Stimulated activated CD4-positive, alpha-beta T cell treated with anti-CD3 and anti-CD28 coated beads, Interleukin-2, amount 100 ng/mL, for 24 hours (primary cell): ENCODE measurements at regions not wholly inside any gene's neighbourhood (a gene's known extent, or its start where the extent isn't known, plus 50 kb on each side); places are given as distances from the start of the nearest gene placed in this dataset.
"Not testable (repeated sequence)": the region's sequence is repeated elsewhere in the genome, so short reads cannot be mapped to it uniquely, and the experiment has no call there.

Experiments
- DNase-seq, 2 donors: peaks; one replicate each; pipeline ENCODE4 v3.0.0-alpha.2; 2020

GRCh38 chrX:19172741-19173140 lies 50.5 kb upstream of the ADGRG2 start:
- no peak for DNase-seq

DNA sequence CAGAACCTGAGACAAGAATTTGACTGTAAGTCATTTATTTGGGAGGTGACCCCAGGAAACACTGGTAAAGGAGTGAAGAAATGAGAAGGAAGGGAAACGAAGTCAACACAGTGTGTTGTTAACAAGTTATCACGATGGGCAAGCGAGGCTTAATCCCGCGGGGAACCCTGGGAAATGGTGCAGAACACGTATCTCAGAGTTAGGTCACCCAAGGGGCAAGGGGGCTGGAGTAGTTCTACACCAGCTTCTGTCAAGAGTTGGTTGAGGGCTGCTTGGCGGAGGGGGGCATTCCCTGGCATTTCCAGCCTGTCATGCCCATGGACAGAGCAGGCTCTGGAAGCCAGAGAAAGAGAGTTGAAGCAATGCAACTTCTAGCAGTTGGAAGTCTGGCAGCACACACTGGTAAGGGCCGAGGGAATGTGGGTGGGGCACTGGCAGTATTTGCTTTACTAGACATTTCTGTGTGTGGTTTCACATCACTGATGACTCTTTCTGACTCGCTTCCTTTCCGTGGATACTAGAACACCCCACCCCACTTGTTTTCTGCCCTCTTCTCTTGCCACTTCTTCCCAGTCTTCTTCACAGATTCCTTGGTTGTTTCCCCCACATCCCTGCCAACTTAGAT lies 52.2 kb upstream of the ADGRG2 start:
- DNase-seq: peak in 1 of 2 donors; percentile 1

DNA sequence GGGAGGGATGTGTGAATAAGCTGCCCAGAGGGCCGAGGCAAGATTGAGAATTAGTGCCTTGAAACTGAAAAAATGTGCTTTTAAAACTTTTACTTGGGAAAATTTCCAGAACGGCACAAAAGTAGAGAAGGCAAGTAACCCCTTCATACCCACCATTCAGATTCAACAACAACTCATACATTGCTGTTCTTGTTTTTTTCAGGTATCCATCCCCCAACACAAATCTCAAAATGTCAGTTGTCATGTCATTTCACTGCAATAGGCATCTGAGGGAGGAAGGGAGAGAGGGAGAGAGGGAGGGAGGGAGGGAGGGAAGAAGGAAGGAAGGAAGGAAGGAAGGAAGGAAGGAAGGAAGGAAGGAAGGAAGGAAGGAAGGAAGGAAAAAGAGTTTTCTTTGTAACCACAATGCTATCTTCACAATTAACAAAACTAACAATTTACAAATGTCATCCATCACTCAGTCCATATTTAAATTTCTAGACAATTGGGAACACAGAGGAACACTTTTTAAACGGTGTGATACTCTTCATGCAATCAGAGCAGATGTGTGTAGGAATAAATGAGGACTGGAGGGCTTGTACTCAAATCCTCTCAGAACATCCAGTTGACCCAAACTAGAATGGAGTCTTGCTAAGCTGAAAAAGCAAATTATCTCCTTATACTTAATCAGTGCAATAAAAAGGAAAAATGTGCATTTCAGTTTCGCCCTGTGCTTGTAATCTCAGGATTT lies 54.8 kb upstream of the ADGRG2 start:
- no peak for DNase-seq

GRCh38 chrX:19177721-19178120 lies 55.5 kb upstream of the ADGRG2 start:
- no peak for DNase-seq

DNA sequence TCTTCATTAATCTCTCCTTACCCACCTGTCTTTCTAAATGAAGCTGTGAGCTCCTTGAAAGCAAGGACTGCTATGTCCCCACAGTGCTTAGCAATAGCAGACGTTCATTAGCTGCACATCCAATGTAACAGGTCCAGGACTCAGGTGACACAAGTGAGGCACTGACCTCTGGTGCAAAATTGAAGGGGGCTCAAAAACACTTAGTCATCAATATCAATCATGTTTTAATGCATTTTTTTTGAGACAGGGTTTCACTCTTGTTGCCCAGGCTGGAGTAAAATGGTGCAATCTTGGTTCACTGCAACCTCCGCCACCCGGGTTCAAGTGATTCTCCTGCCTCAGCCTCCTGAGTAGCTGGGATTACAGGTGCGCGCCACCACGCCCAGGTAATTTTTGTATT lies 56.1 kb upstream of the ADGRG2 start:
- DNase-seq: no peak

DNA sequence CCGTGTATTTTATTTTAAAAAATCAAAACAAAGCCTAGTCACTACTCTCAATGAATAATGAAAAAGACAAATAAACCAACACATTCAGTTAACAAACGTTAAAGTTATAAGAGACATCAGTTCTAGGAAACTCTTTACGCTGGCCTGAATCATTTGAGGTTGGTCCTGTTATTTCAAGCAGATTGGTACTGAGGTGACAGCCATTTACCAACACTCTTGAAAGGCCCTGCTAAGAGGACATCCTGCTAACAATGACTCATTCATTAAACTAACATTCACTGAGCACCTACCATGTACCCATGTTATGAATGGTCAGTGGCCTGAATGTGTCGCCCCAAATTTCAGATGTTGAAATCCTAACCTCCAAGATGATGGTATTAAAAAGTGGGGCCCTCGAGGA lies 57.1 kb upstream of the ADGRG2 start:
- DNase-seq: no peak

DNA sequence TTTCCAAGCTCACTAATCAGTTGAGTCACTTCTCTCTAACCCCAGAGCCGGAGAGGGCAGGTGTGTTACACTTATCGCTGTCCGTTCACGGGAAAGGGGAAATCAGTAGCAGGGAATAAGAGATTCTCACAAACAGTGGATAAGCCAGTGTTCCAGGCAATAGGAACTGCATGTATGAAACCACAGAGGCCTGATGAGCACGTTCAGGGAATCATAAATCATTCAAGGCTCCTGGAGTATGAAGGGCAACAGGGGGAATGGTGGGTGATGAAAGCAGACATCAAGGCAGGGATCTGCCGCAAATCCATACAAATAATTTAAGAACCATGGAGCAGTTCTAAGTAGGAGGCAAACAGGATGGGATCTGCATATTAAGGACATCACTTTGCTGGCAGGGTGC lies 59.1 kb upstream of the ADGRG2 start:
- DNase-seq: no peak

GRCh38 chrX:19182785-19183184 lies 60.5 kb upstream of the ADGRG2 start:
- no peak for DNase-seq

DNA sequence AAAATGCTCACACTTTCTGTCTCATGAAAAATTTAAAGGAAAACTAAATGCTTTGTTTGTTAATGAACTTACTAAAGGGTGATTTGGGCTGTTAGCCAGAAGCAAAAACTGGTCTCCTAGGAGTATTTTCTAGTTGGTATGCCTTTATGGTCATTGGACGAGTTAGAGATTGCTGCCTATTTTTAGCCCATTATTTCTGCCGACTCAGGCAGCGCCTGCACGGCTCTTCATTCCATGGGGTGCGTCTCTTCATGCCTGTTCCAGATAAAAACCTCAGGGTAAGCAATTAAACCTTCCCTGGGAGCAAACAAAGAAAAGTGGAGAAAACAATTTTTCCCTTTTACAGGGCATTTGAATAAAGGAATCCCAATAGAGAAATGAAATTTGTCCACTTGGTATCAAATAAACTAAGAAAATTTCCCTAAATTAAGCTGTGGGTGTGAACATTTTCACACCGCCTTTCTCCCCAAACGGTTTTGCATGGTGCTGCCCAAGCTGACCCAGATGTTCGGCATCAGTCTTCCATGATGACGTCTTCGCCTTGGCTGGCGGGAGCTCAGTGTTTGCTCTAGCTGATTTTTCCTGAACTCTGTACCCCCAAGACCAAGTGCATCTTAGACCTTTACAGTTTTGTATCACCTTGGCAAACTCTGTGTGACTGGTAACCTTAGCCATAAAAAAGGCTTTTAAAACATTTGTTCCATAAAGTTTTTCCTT lies 61.7 kb upstream of the ADGRG2 start:
- DNase-seq: no peak

DNA sequence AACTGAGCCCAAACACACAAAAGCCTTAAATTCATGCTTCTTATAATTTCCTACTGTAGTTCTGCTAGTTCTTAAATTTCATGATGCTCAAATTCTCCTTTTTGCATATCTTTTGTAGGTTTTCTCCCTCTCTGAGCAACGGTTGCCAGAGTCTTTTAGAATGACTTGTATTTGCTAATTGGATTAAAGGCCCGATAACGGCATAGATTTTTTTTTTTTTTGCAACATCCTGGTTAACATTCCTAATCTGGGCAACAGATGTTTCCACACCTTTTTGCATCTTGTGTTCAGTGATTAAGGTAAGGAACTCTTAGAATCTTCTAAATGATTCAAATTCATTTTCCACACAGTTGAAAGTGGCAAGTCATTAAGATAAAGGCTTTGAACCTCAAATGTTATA lies 66.3 kb upstream of the ADGRG2 start:
- DNase-seq: no peak

DNA sequence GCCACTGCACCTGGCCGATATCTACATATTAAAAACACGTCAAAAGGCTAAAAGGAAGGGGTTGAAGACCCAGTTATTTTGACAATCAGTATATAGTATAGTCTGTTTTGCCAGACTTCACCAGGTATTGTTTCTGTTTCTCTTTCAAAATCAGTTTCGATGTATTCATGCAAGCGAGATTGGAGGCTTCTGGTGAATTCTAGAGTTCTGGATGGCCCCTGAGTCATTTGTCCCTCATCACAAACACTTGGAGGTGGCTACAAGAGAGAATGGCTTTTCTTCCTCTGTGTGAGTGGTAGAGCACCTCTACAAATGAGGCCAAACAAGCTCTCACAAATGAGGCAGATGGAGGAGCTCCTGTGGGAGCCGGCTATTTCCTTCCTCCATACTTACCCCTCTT lies 68.6 kb upstream of the ADGRG2 start:
- DNase-seq: no peak

DNA sequence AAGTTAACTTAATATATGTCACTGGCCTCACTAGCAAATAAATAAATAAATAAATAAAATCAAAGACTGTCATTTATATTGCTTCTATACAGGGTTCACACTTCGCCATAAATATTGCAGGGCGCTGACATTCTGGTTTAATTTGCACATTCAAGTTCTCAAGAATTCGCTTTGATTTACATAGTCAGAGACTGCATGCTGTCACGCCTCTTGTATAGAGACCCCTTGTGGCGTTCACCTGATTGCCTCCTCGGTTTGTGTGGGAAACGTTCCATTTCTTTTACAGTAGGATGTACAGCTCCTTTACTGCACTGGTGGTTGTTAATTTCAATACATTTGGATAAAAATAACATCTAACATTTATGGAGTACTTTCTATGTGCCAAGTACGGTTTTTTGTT lies 71.3 kb upstream of the ADGRG2 start:
- DNase-seq: no peak

- no peak for DNase-seq
Observed at GRCh38 chrX:19194285-19195242, 72.3 kb upstream of the ADGRG2 start.

DNA sequence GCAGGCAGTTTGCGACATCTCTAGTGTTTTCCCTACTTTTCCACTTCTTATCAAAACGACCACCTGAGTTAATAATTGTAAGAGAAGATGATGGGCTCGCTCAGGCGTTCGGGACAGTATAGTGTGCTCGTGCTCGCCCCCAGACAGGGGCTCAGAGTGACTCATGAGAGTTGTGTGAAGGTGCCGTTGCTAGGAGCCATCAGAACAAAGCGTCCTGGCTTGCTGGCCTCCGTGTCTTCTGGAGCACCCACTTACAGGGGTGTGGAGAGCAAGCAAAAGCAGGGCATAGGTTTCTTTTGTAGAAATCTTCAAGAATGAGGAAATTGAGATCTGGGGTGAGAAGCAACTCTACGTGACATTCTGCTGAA lies 73.0 kb upstream of the ADGRG2 start:
- DNase-seq: no peak

- no peak for DNase-seq
Observed at GRCh38 chrX:19198473-19198872, 76.2 kb upstream of the ADGRG2 start.

- DNase-seq: no peak
Observed at GRCh38 chrX:19202171-19202570, 79.9 kb upstream of the ADGRG2 start.

DNA sequence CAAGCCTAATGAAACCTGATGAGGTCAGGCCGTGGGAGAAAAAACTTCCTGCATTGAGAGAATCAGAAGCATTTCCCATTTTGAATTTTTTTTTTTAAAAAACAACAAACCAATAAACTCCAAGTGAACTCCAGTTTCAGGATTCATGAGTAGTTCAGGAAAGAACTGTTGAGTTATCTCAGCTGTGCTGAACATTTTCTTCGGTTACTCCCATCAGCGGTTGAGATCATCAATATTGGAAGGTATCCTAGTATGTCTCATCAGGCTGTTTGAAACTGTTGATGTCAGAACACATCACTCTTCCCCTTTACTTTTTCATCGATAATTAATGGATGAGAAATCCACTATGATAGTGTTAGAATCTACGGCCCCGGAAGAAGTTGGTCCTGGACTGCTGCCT lies 82.4 kb upstream of the ADGRG2 start:
- DNase-seq: no peak

- no peak for DNase-seq
Observed at GRCh38 chrX:19212037-19212436, 89.8 kb upstream of the ADGRG2 start.

- DNase-seq: no peak
Observed at GRCh38 chrX:19213610-19214152, 91.4 kb upstream of the ADGRG2 start.

DNA sequence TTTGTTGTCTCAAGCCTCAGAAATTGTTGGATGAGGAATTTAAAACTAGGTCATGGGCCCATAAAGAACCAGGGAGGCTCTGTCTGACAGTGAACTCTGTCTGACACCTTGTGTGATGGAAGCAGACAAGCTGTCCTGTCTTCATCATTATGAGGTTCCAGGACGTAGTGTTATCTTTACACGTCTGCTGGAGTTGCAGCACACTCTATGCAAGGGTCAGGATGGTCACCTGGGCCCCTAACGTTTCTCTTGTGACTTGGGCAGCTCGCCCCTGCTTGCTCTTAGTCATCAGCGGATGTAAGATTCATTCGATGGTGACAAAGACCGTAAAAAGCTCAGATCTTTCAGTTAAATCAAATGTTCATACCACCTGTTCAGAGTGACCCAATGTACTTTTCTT lies 92.0 kb upstream of the ADGRG2 start:
- no peak for DNase-seq

DNA sequence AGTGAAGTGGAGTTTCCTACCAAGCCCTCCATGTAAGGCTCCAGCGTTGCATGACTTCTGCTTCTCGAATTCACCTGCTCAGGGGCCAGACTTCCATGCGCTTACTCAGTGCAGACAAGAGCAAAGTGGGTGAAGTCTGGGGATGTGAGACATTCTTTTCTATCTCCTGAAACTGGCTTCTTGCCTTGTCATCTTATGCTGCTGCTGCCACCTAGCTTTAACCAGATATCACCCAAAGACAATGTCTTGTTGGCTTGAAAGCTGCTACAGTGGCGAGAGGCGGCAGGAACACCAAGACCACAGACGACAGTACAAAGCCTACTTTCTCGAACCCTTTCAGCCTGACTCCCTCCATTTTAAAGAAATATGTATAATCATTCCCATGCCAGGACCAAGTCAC lies 103.6 kb upstream of the ADGRG2 start:
- no peak for DNase-seq

DNA sequence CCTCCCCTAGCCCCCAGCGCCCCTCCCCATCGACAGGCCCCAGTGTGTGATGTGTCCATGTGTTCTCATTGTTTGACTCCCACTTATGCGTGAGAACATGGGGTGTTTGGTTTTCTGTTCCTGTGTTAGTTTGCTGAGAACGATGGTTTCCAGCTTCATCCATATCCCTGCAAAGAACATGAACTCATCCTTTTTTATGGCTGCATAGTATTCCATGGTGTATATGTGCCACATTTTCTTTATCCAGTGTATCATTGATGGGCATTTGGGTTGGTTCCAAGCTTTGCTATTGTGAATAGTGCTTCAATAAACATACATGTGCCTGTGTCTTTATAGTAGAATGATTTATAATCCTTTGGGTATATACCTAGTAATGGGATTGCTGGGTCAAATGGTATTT lies 107.6 kb upstream of the ADGRG2 start:
- not testable (repeated sequence) for DNase-seq

DNA sequence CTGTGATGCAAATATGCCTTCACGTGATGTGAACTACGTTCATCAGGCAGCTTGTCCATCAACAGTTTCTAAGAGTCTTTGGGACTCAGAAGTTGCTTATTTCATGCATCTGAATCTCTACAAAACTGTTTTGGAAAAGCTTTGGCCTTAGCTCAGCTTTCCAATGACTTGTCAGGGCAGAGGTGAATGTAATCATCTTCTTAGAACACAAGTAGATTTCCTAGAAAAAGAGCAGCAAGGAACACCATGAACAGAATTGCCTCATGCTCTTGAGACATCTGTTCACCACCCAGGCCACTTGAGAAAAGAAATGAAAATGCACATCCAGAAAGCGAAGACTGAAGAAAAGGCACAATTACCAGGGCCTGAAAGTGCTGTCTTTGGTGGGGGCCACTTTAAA lies 105.8 kb upstream of the PDHA1 start:
- no peak for DNase-seq
